ENCODE measurements at regions not wholly inside any gene's neighbourhood (a gene's known extent, or its start where the extent isn't known, plus 50 kb on each side); places are given as distances from the start of the nearest gene placed in this dataset.

- TF ChIP-seq NR2F2 (IDR thresholded peaks at IDR 0.05) (no peak), JUND (IDR thresholded peaks at IDR 0.05) (no peak), HNF4A (conservative IDR thresholded peaks at IDR 0.05) (no peak), TAF1 (conservative IDR thresholded peaks at IDR 0.05) (no peak), RAD21 (IDR thresholded peaks at IDR 0.05) (no peak), RXRA (IDR thresholded peaks at IDR 0.05) (no peak), CTCF (IDR thresholded peaks at IDR 0.05; ENCODE audit: low read depth, low read length, missing input control) (no peak), SP1 (IDR thresholded peaks at IDR 0.05) (no peak), EGR1 (IDR thresholded peaks at IDR 0.05; ENCODE audit: low read depth in 2 of 2) (no peak), GABPA (IDR thresholded peaks at IDR 0.05 in 1 of 2, conservative IDR thresholded peaks at IDR 0.05 in 1 of 2) (no peak), FOXA2 (IDR thresholded peaks at IDR 0.05) (no peak), FOXA1 (IDR thresholded peaks at IDR 0.05) (no peak)
- TF ChIP-seq, protein P1, sequence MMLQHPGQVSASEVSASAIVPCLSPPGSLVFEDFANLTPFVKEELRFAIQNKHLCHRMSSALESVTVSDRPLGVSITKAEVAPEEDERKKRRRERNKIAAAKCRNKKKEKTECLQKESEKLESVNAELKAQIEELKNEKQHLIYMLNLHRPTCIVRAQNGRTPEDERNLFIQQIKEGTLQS (IDR thresholded peaks at IDR 0.05): no peak
- TF ChIP-seq, protein P2, sequence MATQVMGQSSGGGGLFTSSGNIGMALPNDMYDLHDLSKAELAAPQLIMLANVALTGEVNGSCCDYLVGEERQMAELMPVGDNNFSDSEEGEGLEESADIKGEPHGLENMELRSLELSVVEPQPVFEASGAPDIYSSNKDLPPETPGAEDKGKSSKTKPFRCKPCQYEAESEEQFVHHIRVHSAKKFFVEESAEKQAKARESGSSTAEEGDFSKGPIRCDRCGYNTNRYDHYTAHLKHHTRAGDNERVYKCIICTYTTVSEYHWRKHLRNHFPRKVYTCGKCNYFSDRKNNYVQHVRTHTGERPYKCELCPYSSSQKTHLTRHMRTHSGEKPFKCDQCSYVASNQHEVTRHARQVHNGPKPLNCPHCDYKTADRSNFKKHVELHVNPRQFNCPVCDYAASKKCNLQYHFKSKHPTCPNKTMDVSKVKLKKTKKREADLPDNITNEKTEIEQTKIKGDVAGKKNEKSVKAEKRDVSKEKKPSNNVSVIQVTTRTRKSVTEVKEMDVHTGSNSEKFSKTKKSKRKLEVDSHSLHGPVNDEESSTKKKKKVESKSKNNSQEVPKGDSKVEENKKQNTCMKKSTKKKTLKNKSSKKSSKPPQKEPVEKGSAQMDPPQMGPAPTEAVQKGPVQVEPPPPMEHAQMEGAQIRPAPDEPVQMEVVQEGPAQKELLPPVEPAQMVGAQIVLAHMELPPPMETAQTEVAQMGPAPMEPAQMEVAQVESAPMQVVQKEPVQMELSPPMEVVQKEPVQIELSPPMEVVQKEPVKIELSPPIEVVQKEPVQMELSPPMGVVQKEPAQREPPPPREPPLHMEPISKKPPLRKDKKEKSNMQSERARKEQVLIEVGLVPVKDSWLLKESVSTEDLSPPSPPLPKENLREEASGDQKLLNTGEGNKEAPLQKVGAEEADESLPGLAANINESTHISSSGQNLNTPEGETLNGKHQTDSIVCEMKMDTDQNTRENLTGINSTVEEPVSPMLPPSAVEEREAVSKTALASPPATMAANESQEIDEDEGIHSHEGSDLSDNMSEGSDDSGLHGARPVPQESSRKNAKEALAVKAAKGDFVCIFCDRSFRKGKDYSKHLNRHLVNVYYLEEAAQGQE (IDR thresholded peaks at IDR 0.05): no peak
- TF ChIP-seq, protein P3, sequence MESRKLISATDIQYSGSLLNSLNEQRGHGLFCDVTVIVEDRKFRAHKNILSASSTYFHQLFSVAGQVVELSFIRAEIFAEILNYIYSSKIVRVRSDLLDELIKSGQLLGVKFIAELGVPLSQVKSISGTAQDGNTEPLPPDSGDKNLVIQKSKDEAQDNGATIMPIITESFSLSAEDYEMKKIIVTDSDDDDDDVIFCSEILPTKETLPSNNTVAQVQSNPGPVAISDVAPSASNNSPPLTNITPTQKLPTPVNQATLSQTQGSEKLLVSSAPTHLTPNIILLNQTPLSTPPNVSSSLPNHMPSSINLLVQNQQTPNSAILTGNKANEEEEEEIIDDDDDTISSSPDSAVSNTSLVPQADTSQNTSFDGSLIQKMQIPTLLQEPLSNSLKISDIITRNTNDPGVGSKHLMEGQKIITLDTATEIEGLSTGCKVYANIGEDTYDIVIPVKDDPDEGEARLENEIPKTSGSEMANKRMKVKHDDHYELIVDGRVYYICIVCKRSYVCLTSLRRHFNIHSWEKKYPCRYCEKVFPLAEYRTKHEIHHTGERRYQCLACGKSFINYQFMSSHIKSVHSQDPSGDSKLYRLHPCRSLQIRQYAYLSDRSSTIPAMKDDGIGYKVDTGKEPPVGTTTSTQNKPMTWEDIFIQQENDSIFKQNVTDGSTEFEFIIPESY (IDR thresholded peaks at IDR 0.05): no peak
- no peak for DNase-seq (ENCODE audit: low spot score)
- WGBS: 85% methylated on average over 4 of the region's 4 CpGs
- Histone ChIP-seq H3K9ac (ENCODE audit: low read depth in 1 of 2, low read length in 2 of 2) (no peak overlapping the region), H3K4me3 (ENCODE audit: low read depth in 1 of 3, low read length in 3 of 3) (no peak overlapping the region), H3K27me3 (ENCODE audit: control insufficient read depth in 4 of 4, insufficient read depth in 4 of 4, low read length in 3 of 4) (no peaks in the 10 kb centered on the region), H3K27ac (ENCODE audit: low read depth in 1 of 2, low read length in 2 of 2) (no peak overlapping the region), H3K9me3 (ENCODE audit: control insufficient read depth in 4 of 4, low read length in 3 of 4) (peaks cover 0 to 3% (median 0%) of the 10 kb centered on the region in 4 donors), H3K36me3 (ENCODE audit: control insufficient read depth in 4 of 4, insufficient read depth in 3 of 4, low read depth in 1 of 4, low read length in 3 of 4) (no peaks in the 10 kb centered on the region), H3K4me1 (ENCODE audit: control insufficient read depth in 4 of 4, insufficient read depth in 4 of 4, low read length in 3 of 4) (no peaks in the 10 kb centered on the region)
These were observed 272.7 kb downstream of the AEBP2 start for GRCh38 chr12:19712041-19712440.

GRCh38 chr12:19718401-19718800, 279.1 kb downstream of the AEBP2 start:
- Histone ChIP-seq H3K36me3 (ENCODE audit: control insufficient read depth in 4 of 4, insufficient read depth in 3 of 4, low read depth in 1 of 4, low read length in 3 of 4) (no peaks in the 10 kb centered on the region), H3K4me3 (ENCODE audit: low read depth in 1 of 3, low read length in 3 of 3) (no peak overlapping the region), H3K4me1 (ENCODE audit: control insufficient read depth in 4 of 4, insufficient read depth in 4 of 4, low read length in 3 of 4) (no peaks in the 10 kb centered on the region), H3K27ac (ENCODE audit: low read depth in 1 of 2, low read length in 2 of 2) (no peak overlapping the region), H3K9ac (ENCODE audit: low read depth in 1 of 2, low read length in 2 of 2) (no peak overlapping the region), H3K9me3 (ENCODE audit: control insufficient read depth in 4 of 4, low read length in 3 of 4) (no peaks in the 10 kb centered on the region), H3K27me3 (ENCODE audit: control insufficient read depth in 4 of 4, insufficient read depth in 4 of 4, low read length in 3 of 4) (no peaks in the 10 kb centered on the region)
- no peak for TF ChIP-seq MAX (IDR thresholded peaks at IDR 0.05)
- no peak for TF ChIP-seq HNF4G (IDR thresholded peaks at IDR 0.05)
- no peak for TF ChIP-seq RXRA (IDR thresholded peaks at IDR 0.05)
- no peak for TF ChIP-seq NR2F2 (IDR thresholded peaks at IDR 0.05)
- no peak for TF ChIP-seq JUND (IDR thresholded peaks at IDR 0.05)
- DNase-seq (ENCODE audit: low spot score): no peak
- 81% methylated on average over 2 of the region's 2 CpGs for WGBS
